ENCODE measurements at regions not wholly inside any gene's neighbourhood (a gene's known extent, or its start where the extent isn't known, plus 50 kb on each side); places are given as distances from the start of the nearest gene placed in this dataset.

DNA sequence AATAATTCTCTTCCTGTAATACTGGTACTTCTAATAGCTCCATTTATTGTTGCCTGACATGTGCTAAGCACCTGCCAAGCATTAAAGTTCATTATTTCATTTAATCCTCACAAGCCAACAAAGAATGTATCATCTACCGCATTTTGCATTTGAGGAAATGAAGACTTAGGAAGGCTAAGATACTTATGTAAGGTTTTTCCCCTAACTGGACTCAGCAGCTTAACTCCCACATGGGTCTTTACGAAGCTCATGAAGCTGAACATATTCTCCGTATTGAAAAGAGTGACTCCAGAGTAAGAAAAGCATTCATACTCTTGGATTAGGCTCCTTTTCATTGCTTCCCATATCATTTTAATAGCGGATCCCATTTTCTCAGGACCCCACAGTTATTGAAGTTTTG, 155.7 kb upstream of the TMEM72 start:
- H3K9me3 ChIP-seq (ENCODE audit: low read depth) = no peaks in the 10 kb centered on the region
- no peak overlapping the region for H3K27ac Mint-ChIP-seq
- no peak for TF ChIP-seq EZH2 (IDR thresholded peaks at IDR 0.05)
- TF ChIP-seq, protein P1, sequence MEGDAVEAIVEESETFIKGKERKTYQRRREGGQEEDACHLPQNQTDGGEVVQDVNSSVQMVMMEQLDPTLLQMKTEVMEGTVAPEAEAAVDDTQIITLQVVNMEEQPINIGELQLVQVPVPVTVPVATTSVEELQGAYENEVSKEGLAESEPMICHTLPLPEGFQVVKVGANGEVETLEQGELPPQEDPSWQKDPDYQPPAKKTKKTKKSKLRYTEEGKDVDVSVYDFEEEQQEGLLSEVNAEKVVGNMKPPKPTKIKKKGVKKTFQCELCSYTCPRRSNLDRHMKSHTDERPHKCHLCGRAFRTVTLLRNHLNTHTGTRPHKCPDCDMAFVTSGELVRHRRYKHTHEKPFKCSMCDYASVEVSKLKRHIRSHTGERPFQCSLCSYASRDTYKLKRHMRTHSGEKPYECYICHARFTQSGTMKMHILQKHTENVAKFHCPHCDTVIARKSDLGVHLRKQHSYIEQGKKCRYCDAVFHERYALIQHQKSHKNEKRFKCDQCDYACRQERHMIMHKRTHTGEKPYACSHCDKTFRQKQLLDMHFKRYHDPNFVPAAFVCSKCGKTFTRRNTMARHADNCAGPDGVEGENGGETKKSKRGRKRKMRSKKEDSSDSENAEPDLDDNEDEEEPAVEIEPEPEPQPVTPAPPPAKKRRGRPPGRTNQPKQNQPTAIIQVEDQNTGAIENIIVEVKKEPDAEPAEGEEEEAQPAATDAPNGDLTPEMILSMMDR (IDR thresholded peaks at IDR 0.05) = no peak
- TF ChIP-seq EZH2phosphoT487 (IDR thresholded peaks at IDR 0.05) = no peak
- no peaks in the 10 kb centered on the region for H3K27me3 ChIP-seq
- no peaks in the 10 kb centered on the region for H3K36me3 Mint-ChIP-seq
- no peak for DNase-seq (ENCODE audit: low spot score)
- no peak overlapping the region for H3K9ac ChIP-seq
- H2AFZ ChIP-seq (replicated peaks) = no peak overlapping the region
- peaks cover 4% of the 10 kb centered on the region for H3K27me3 Mint-ChIP-seq (ENCODE audit: insufficient read depth, low read depth)
- H3K4me3 Mint-ChIP-seq = no peak overlapping the region
- H3K79me2 ChIP-seq (ENCODE audit: low read depth) = no peaks in the 10 kb centered on the region
- no peak overlapping the region for H3K27ac ChIP-seq
- H3K4me1 ChIP-seq = no peaks in the 10 kb centered on the region
- H3F3A ChIP-seq (ENCODE audit: low read depth) = no peaks in the 10 kb centered on the region
- H3K36me3 ChIP-seq = no peaks in the 10 kb centered on the region
- H4K20me1 ChIP-seq (ENCODE audit: low read depth) = no peaks in the 10 kb centered on the region
- no peak overlapping the region for H3K4me2 ChIP-seq
- no peaks in the 10 kb centered on the region for H3K9me3 Mint-ChIP-seq
- peaks cover 3% of the 10 kb centered on the region for H3K4me1 Mint-ChIP-seq
- no peak overlapping the region for H3K4me3 ChIP-seq

DNA sequence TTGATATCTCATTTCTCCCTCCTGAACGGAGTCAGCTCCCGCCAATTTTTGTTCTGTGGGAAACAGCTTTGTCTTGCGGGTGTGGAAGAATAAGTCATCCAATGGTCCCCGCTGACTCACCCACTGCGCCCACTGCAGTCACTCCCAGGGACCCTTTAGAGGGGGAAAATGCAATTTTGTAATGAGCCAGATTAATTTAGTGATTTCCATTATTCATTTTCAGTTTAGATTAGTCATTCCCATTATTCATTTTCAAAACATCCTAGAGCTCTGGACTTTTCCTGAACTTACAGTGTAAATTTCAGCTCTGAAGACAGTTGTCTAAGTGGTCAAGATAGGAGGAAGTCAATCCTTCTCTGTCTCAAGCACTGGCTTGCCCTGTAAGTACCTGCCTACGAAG, 154.9 kb upstream of the TMEM72 start:
- TF ChIP-seq, protein P1 (IDR thresholded peaks at IDR 0.05) = no peak
- TF ChIP-seq EZH2phosphoT487 (IDR thresholded peaks at IDR 0.05) = no peak
- no peak for TF ChIP-seq EZH2 (IDR thresholded peaks at IDR 0.05)
- Mint-ChIP-seq H3K9me3 (no peaks in the 10 kb centered on the region), H3K27ac (no peak overlapping the region), H3K36me3 (no peaks in the 10 kb centered on the region), H3K4me1 (peaks cover 3% of the 10 kb centered on the region), H3K27me3 (ENCODE audit: insufficient read depth, low read depth) (peaks cover 4% of the 10 kb centered on the region), H3K4me3 (no peak overlapping the region)
- no peak for DNase-seq (ENCODE audit: low spot score)
- no peak overlapping the region for H3K27ac ChIP-seq
- H3F3A ChIP-seq (ENCODE audit: low read depth) = no peaks in the 10 kb centered on the region
- H3K4me1 ChIP-seq = no peaks in the 10 kb centered on the region
- H3K36me3 ChIP-seq = no peaks in the 10 kb centered on the region
- H3K4me2 ChIP-seq = no peak overlapping the region
- H3K27me3 ChIP-seq = no peaks in the 10 kb centered on the region
- H3K9me3 ChIP-seq (ENCODE audit: low read depth) = no peaks in the 10 kb centered on the region
- no peak overlapping the region for H3K4me3 ChIP-seq
- no peaks in the 10 kb centered on the region for H4K20me1 ChIP-seq (ENCODE audit: low read depth)
- H2AFZ ChIP-seq (replicated peaks) = no peak overlapping the region
- no peak overlapping the region for H3K9ac ChIP-seq
- no peaks in the 10 kb centered on the region for H3K79me2 ChIP-seq (ENCODE audit: low read depth)

DNA sequence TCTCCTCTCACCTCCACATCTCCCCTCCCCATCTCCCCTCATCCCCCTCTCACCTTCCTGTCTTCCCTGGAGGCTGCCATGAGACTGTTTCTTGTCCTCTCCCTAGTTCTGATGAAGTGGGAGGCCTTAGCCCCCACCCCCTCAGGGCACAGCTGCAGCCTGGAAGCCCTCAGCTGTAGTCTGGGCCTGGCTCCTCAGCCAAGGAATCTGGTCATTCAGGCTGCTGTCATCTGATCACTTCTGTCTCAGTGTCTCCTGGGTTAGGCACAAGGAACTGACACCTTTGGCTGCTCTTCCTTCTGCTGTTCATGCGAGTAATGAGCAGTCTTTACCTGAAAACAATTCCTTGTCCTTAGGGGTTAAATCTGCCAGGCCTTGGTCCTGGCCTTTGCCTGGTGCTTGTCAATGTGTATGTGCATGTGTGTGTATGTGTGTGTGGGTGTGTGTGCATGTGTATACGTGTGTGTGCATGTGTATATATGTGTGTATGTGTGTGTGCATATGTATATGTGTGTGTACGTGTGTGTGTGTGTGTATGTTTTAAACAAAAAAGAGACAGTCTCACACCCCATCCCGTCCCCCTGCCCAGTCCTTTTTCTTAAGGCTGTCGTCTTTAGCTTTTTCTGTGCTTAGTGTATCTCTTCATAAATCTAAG, 153.5 kb upstream of the TMEM72 start:
- Histone ChIP-seq H3K4me2 (no peak overlapping the region), H3K79me2 (ENCODE audit: low read depth) (no peaks in the 10 kb centered on the region), H3K27ac (no peak overlapping the region), H3K27me3 (no peaks in the 10 kb centered on the region), H4K20me1 (ENCODE audit: low read depth) (no peaks in the 10 kb centered on the region), H3K36me3 (no peaks in the 10 kb centered on the region), H3K4me3 (no peak overlapping the region), H3K9me3 (ENCODE audit: low read depth) (no peaks in the 10 kb centered on the region), H3K9ac (no peak overlapping the region), H3F3A (ENCODE audit: low read depth) (no peaks in the 10 kb centered on the region), H3K4me1 (no peaks in the 10 kb centered on the region), H2AFZ (replicated peaks) (no peak overlapping the region)
- no peak overlapping the region for H3K4me3 Mint-ChIP-seq
- no peaks in the 10 kb centered on the region for H3K9me3 Mint-ChIP-seq
- H3K27me3 Mint-ChIP-seq (ENCODE audit: insufficient read depth, low read depth) = peaks cover 4% of the 10 kb centered on the region
- DNase-seq (ENCODE audit: low spot score) = no peak
- H3K27ac Mint-ChIP-seq = no peak overlapping the region
- no peak for TF ChIP-seq EZH2 (IDR thresholded peaks at IDR 0.05)
- TF ChIP-seq, protein P1 (IDR thresholded peaks at IDR 0.05) = no peak
- no peak for TF ChIP-seq EZH2phosphoT487 (IDR thresholded peaks at IDR 0.05)
- H3K4me1 Mint-ChIP-seq = peaks cover 3% of the 10 kb centered on the region
- H3K36me3 Mint-ChIP-seq = no peaks in the 10 kb centered on the region
